ENCODE measurements at regions not wholly inside any gene's neighbourhood (a gene's known extent, or its start where the extent isn't known, plus 50 kb on each side); places are given as distances from the start of the nearest gene placed in this dataset.
A peak's percentile ranks its signal among the peaks of the same experiment; 100 is the strongest.

- no peak for DNase-seq
Measured at GRCh38 chr1:232682248-232682647, 52.3 kb upstream of the SIPA1L2 start.

GRCh38 chr1:232684371-232685105 is 54.6 kb upstream of the SIPA1L2 start:
- no peak for DNase-seq

- DNase-seq, result no peak
Measured at GRCh38 chr1:232686346-232686745, 56.4 kb upstream of the SIPA1L2 start.

- no peak for DNase-seq
Measured at GRCh38 chr1:232687304-232687703, 57.4 kb upstream of the SIPA1L2 start.

GRCh38 chr1:232687728-232688127 is 57.8 kb upstream of the SIPA1L2 start:
- DNase-seq, result no peak

GRCh38 chr1:232688398-232688797 is 58.5 kb upstream of the SIPA1L2 start:
- DNase-seq, result no peak

GRCh38 chr1:232689711-232690110 is 59.8 kb upstream of the SIPA1L2 start:
- DNase-seq, result no peak

- no peak for DNase-seq
Measured at GRCh38 chr1:232690285-232690935, 60.5 kb upstream of the SIPA1L2 start.

GRCh38 chr1:232694475-232694874 is 64.5 kb upstream of the SIPA1L2 start:
- no peak for DNase-seq

GRCh38 chr1:232695621-232696385 is 65.9 kb upstream of the SIPA1L2 start:
- no peak for DNase-seq

GRCh38 chr1:232696466-232696865 is 66.5 kb upstream of the SIPA1L2 start:
- DNase-seq, result no peak

GRCh38 chr1:232697187-232697822 is 67.4 kb upstream of the SIPA1L2 start:
- no peak for DNase-seq

- DNase-seq, result no peak
Measured at GRCh38 chr1:232699814-232700213, 69.9 kb upstream of the SIPA1L2 start.

- DNase-seq, result no peak
Measured at GRCh38 chr1:232702911-232703310, 73.0 kb upstream of the SIPA1L2 start.

GRCh38 chr1:232704256-232704655 is 74.3 kb upstream of the SIPA1L2 start:
- no peak for DNase-seq

GRCh38 chr1:232704694-232705680 is 75.1 kb upstream of the SIPA1L2 start:
- DNase-seq, result peak; percentile 31

- DNase-seq, result no peak
Measured at GRCh38 chr1:232705815-232706575, 76.1 kb upstream of the SIPA1L2 start.

- no peak for DNase-seq
Measured at GRCh38 chr1:232707142-232707541, 77.2 kb upstream of the SIPA1L2 start.

- no peak for DNase-seq
Measured at GRCh38 chr1:232709386-232709785, 79.5 kb upstream of the SIPA1L2 start.

- DNase-seq, result no peak
Measured at GRCh38 chr1:232711996-232712395, 82.1 kb upstream of the SIPA1L2 start.

GRCh38 chr1:232713785-232714184 is 83.9 kb upstream of the SIPA1L2 start:
- DNase-seq, result no peak
